ENCODE measurements at regions not wholly inside any gene's neighbourhood (a gene's known extent, or its start where the extent isn't known, plus 50 kb on each side); places are given as distances from the start of the nearest gene placed in this dataset.

DNA sequence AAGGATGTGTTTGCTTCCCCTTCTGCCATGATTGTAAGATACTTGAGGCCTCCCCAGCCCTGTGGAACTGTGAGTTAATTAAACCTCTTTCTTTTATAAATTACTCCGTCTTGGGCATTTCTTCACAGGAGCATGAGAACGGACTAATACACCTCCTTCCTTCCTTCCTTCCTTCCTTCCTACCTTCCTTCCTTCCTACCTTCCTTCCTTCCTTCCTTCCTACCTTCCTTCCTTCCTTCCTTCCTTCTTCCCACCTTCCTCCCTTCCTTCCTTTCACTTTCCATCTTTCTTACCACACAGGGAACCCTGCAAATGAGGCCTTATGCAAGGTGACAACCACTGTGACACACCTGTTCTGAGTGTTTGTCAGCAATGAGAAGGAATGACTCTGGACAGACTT is 141.3 kb upstream of the EXOC2 start:
- TF ChIP-seq CEBPB (IDR thresholded peaks at IDR 0.05; ENCODE audit: low read depth) (no peak), CTCF (IDR thresholded peaks at IDR 0.05 in 2 of 3, conservative IDR thresholded peaks at IDR 0.05 in 1 of 3; ENCODE audit: borderline replicate concordance in 1 of 3, insufficient read depth in 1 of 3, low read depth in 2 of 3, low read length in 2 of 3) (no peak)
